OCI-LY1 (cell line): ENCODE measurements at regions not wholly inside any gene's neighbourhood (a gene's known extent, or its start where the extent isn't known, plus 50 kb on each side); places are given as distances from the start of the nearest gene placed in this dataset.

Experiments used
- H2AFZ ChIP-seq: fragments of 200-600 bp; sonication (generic), shearing (Covaris generic); 2 replicates; pipeline ENCODE4 v1.6.0; 2014; ENCODE audit warnings: antibody characterized with exemption, mild to moderate bottlenecking, low read length
- H3F3A ChIP-seq: fragments of 200-600 bp; sonication (generic), shearing (Covaris generic); 2 replicates; pipeline ENCODE4 v1.6.0; 2014; ENCODE audit warnings: mild to moderate bottlenecking, antibody characterized with exemption, low read length, moderate library complexity; ENCODE audit not compliant: insufficient read depth
- H3K27ac ChIP-seq: fragments of 200-600 bp; sonication (generic); 2 replicates; pipeline ENCODE4 v1.5.1; 2014; ENCODE audit warnings: low read length, mixed run types, mild to moderate bottlenecking, low read depth; ENCODE audit not compliant: poor library complexity, severe bottlenecking
- H3K27me3 ChIP-seq: fragments of 200-600 bp; sonication (generic); 2 replicates; pipeline ENCODE4 v1.6.0; 2014; ENCODE audit warnings: antibody characterized with exemption, mild to moderate bottlenecking, low read length, moderate library complexity; ENCODE audit not compliant: insufficient read depth
- H3K36me3 ChIP-seq: fragments of 200-600 bp; sonication (generic); 2 replicates; pipeline ENCODE4 v1.6.1; 2014; ENCODE audit warnings: mild to moderate bottlenecking, antibody characterized with exemption, low read length, moderate library complexity, mixed read lengths; ENCODE audit not compliant: insufficient read depth
- H3K4me1 ChIP-seq: fragments of 200-600 bp; sonication (generic); 2 replicates; pipeline ENCODE4 v1.5.1; 2014; ENCODE audit warnings: mild to moderate bottlenecking, low read length, moderate library complexity; ENCODE audit not compliant: insufficient read depth, severe bottlenecking
- H3K4me2 ChIP-seq: fragments of 200-600 bp; sonication (generic), shearing (Covaris generic); 2 replicates; pipeline ENCODE4 v1.6.1; 2014; ENCODE audit warnings: low read length
- H3K4me3 ChIP-seq: fragments of 200-600 bp; sonication (generic); 2 replicates; pipeline ENCODE4 v1.5.1; 2014; ENCODE audit warnings: low read length, low read depth, mild to moderate bottlenecking, mixed read lengths; ENCODE audit not compliant: poor library complexity, severe bottlenecking
- H3K79me2 ChIP-seq: fragments of 200-600 bp; shearing (Covaris generic); 2 replicates; pipeline ENCODE4 v1.6.1; 2016; ENCODE audit warnings: mixed run types, low read length, mixed read lengths; ENCODE audit not compliant: insufficient read depth
- H3K9ac ChIP-seq: fragments of 200-600 bp; sonication (generic), shearing (Covaris generic); 2 replicates; pipeline ENCODE4 v1.6.1; 2014; ENCODE audit warnings: mild to moderate bottlenecking, low read length, mixed read lengths
- H3K9me2 ChIP-seq: fragments of 200-600 bp; sonication (generic), shearing (Covaris generic); 2 replicates; pipeline ENCODE4 v1.6.1; 2014; ENCODE audit warnings: low read depth, mild to moderate bottlenecking, low read length, mixed read lengths
- H3K9me3 ChIP-seq: fragments of 200-600 bp; shearing (Covaris generic); 2 replicates; pipeline ENCODE4 v1.6.1; 2014; ENCODE audit warnings: low read length, mixed read lengths
- H4K20me1 ChIP-seq: fragments of 200-600 bp; sonication (generic), shearing (Covaris generic); 2 replicates; pipeline ENCODE4 v1.6.0; 2016; ENCODE audit warnings: mild to moderate bottlenecking, low read length; ENCODE audit not compliant: insufficient read depth
- EZH2 ChIP-seq: fragments of 200-600 bp; sonication (generic), shearing (Covaris generic); IDR thresholded peaks from 2 replicates; pipeline ENCODE4 v1.8.0; 2017; ENCODE audit warnings: borderline replicate concordance, mixed run types, mild to moderate bottlenecking, antibody characterized with exemption, low read length, moderate library complexity, mixed read lengths
- TF ChIP-seq, protein P1 (sequence below): fragments of 200-600 bp; sonication (generic), shearing (Covaris generic); IDR thresholded peaks from 2 replicates; pipeline ENCODE4 v1.5.1; 2017; ENCODE audit warnings: mild to moderate bottlenecking, antibody characterized with exemption, low read length, moderate library complexity, mixed read lengths

DNA sequence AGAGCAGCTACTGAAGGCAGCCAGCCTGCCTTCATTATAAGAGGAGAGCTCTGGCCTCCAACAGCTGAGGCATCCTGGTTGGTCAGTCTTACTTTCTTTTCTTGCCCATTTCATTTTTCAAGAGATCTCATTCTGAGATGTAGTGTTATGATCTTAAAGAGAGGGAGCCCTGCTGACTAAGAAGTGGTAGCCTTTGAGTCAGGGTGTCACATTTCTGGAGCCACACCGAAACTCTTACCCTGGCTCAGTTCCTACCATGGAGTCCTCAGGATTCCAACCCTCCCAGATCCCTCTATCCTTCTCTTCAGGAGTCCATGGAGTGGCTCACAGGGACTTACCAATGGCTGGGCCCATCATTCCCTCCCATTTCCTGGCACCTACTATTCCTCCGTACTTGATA, 386.1 kb upstream of the LARGE1 start:
- no peaks in the 10 kb centered on the region for H3K27me3 ChIP-seq
- H3K9me2 ChIP-seq = no peaks in the 10 kb centered on the region
- no peaks in the 10 kb centered on the region for H3K9me3 ChIP-seq
- H4K20me1 ChIP-seq = no peaks in the 10 kb centered on the region
- H3K4me3 ChIP-seq = no peak overlapping the region
- no peak overlapping the region for H2AFZ ChIP-seq
- no peak overlapping the region for H3K9ac ChIP-seq
- no peaks in the 10 kb centered on the region for H3K36me3 ChIP-seq
- H3K4me1 ChIP-seq = no peaks in the 10 kb centered on the region
- H3K4me2 ChIP-seq = no peak overlapping the region
- no peaks in the 10 kb centered on the region for H3F3A ChIP-seq
- TF ChIP-seq EZH2 = no peak
- TF ChIP-seq, protein P1, sequence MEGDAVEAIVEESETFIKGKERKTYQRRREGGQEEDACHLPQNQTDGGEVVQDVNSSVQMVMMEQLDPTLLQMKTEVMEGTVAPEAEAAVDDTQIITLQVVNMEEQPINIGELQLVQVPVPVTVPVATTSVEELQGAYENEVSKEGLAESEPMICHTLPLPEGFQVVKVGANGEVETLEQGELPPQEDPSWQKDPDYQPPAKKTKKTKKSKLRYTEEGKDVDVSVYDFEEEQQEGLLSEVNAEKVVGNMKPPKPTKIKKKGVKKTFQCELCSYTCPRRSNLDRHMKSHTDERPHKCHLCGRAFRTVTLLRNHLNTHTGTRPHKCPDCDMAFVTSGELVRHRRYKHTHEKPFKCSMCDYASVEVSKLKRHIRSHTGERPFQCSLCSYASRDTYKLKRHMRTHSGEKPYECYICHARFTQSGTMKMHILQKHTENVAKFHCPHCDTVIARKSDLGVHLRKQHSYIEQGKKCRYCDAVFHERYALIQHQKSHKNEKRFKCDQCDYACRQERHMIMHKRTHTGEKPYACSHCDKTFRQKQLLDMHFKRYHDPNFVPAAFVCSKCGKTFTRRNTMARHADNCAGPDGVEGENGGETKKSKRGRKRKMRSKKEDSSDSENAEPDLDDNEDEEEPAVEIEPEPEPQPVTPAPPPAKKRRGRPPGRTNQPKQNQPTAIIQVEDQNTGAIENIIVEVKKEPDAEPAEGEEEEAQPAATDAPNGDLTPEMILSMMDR = no peak
- H3K27ac ChIP-seq = no peak overlapping the region
- no peaks in the 10 kb centered on the region for H3K79me2 ChIP-seq

DNA sequence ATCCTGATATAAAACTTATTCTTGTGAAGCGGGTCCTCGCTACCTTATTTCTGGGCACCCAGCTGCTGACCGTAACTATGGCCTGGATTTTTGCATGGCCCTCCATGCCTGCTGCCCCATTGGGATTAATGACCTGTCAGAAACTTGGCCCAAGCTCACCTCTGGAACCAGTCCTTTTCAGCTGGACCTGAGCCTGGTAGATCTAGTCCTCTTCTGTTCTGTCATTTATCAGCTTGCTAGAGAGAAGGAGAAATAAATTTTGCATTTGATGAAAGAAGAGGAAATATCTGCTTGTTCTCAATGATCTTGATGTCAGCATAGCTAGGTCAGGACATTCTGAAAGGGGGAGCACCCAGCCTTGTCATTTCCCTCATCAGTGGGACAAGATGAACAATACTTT, 387.8 kb upstream of the LARGE1 start:
- H3F3A ChIP-seq = no peaks in the 10 kb centered on the region
- H3K27ac ChIP-seq = no peak overlapping the region
- H3K9me3 ChIP-seq = no peaks in the 10 kb centered on the region
- no peak overlapping the region for H3K4me3 ChIP-seq
- no peaks in the 10 kb centered on the region for H3K36me3 ChIP-seq
- no peaks in the 10 kb centered on the region for H3K27me3 ChIP-seq
- H3K9ac ChIP-seq = no peak overlapping the region
- H2AFZ ChIP-seq = no peak overlapping the region
- H4K20me1 ChIP-seq = no peaks in the 10 kb centered on the region
- no peaks in the 10 kb centered on the region for H3K4me1 ChIP-seq
- H3K9me2 ChIP-seq = no peaks in the 10 kb centered on the region
- no peaks in the 10 kb centered on the region for H3K79me2 ChIP-seq
- H3K4me2 ChIP-seq = no peak overlapping the region
- no peak for TF ChIP-seq EZH2
- TF ChIP-seq, protein P1 = no peak

DNA sequence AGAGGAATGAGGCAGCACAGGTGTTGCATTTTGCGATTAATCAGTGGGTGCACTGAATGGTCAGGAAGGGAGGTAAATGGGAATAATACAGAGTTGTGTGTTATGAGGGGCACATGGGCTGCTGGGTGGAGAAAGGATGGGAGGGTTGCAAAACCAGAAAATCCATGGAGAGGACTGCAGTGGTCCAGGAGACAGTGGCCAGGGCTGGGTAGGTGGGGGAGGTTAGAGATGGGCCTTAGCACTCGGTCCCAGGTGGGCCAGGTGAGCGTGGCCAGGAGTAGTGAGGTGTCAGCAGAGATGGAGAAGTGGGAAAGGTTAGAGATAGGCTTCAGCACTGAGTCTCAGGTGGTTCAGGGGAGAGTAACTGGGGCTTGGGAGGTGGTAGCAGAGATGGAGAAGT, 399.1 kb upstream of the LARGE1 start:
- Histone ChIP-seq H3K27me3 (no peaks in the 10 kb centered on the region), H3F3A (no peaks in the 10 kb centered on the region), H3K9ac (no peak overlapping the region), H3K36me3 (no peaks in the 10 kb centered on the region), H4K20me1 (no peaks in the 10 kb centered on the region), H3K4me1 (no peaks in the 10 kb centered on the region), H3K4me2 (no peak overlapping the region), H3K9me2 (no peaks in the 10 kb centered on the region), H3K27ac (no peak overlapping the region), H2AFZ (no peak overlapping the region), H3K79me2 (no peaks in the 10 kb centered on the region), H3K4me3 (no peak overlapping the region), H3K9me3 (no peaks in the 10 kb centered on the region)
- TF ChIP-seq, protein P1 = no peak
- no peak for TF ChIP-seq EZH2
